ENCODE measurements at regions not wholly inside any gene's neighbourhood (a gene's known extent, or its start where the extent isn't known, plus 50 kb on each side); places are given as distances from the start of the nearest gene placed in this dataset.

GRCh38 chr1:218817691-218818465 lies 355.8 kb upstream of the LYPLAL1 start:
- Histone ChIP-seq H3K27me3 (ENCODE audit: control insufficient read depth, insufficient read depth, low read length) (no peaks in the 10 kb centered on the region), H3K4me3 (ENCODE audit: low read depth, low read length) (no peak overlapping the region), H3K36me3 (ENCODE audit: control insufficient read depth, insufficient read depth, low read length) (no peaks in the 10 kb centered on the region)
- TF ChIP-seq CTCF (IDR thresholded peaks at IDR 0.05; ENCODE audit: insufficient read depth, low read length, severe bottlenecking) = no peak
- DNase-seq (ENCODE audit: low read depth) (no peak), FAIRE-seq (no peak)

GRCh38 chr1:218823291-218823900 lies 350.3 kb upstream of the LYPLAL1 start:
- Histone ChIP-seq H3K4me3 (ENCODE audit: low read depth, low read length) (no peak overlapping the region), H3K36me3 (ENCODE audit: control insufficient read depth, insufficient read depth, low read length) (no peaks in the 10 kb centered on the region), H3K27me3 (ENCODE audit: control insufficient read depth, insufficient read depth, low read length) (no peaks in the 10 kb centered on the region)
- FAIRE-seq (no peak), DNase-seq (ENCODE audit: low read depth) (peak; percentile 55)
- no peak for TF ChIP-seq CTCF (IDR thresholded peaks at IDR 0.05; ENCODE audit: insufficient read depth, low read length, severe bottlenecking)

GRCh38 chr1:218827486-218827885 lies 346.2 kb upstream of the LYPLAL1 start:
- FAIRE-seq (no peak), DNase-seq (ENCODE audit: low read depth) (no peak)
- Histone ChIP-seq H3K4me3 (ENCODE audit: low read depth, low read length) (no peak overlapping the region), H3K27me3 (ENCODE audit: control insufficient read depth, insufficient read depth, low read length) (no peaks in the 10 kb centered on the region), H3K36me3 (ENCODE audit: control insufficient read depth, insufficient read depth, low read length) (no peaks in the 10 kb centered on the region)
- TF ChIP-seq CTCF (IDR thresholded peaks at IDR 0.05; ENCODE audit: insufficient read depth, low read length, severe bottlenecking) = no peak

- Histone ChIP-seq H3K36me3 (ENCODE audit: control insufficient read depth, insufficient read depth, low read length) (no peaks in the 10 kb centered on the region), H3K27me3 (ENCODE audit: control insufficient read depth, insufficient read depth, low read length) (no peaks in the 10 kb centered on the region), H3K4me3 (ENCODE audit: low read depth, low read length) (no peak overlapping the region)
- DNase-seq (ENCODE audit: low read depth) (peak; percentile 79), FAIRE-seq (no peak)
- TF ChIP-seq CTCF (IDR thresholded peaks at IDR 0.05; ENCODE audit: insufficient read depth, low read length, severe bottlenecking) = no peak
Measured at GRCh38 chr1:218828125-218828650, 345.5 kb upstream of the LYPLAL1 start.

- Histone ChIP-seq H3K4me3 (ENCODE audit: low read depth, low read length) (no peak overlapping the region), H3K36me3 (ENCODE audit: control insufficient read depth, insufficient read depth, low read length) (no peaks in the 10 kb centered on the region), H3K27me3 (ENCODE audit: control insufficient read depth, insufficient read depth, low read length) (no peaks in the 10 kb centered on the region)
- no peak for DNase-seq (ENCODE audit: low read depth)
- no peak for TF ChIP-seq CTCF (IDR thresholded peaks at IDR 0.05; ENCODE audit: insufficient read depth, low read length, severe bottlenecking)
- no peak for FAIRE-seq
Measured at GRCh38 chr1:218829097-218829496, 344.6 kb upstream of the LYPLAL1 start.

Data from bronchial epithelial cell (primary cell).